Loucy (cell line): ENCODE measurements at regions not wholly inside any gene's neighbourhood (a gene's known extent, or its start where the extent isn't known, plus 50 kb on each side); places are given as distances from the start of the nearest gene placed in this dataset.

ENCODE experiments used
- H2AFZ ChIP-seq: fragments of 200-600 bp; sonication (generic); 2 replicates; pipeline ENCODE4 v1.6.0; 2016; ENCODE audit warnings: antibody characterized with exemption, mild to moderate bottlenecking, low read length, moderate library complexity
- H3F3A ChIP-seq: fragments of 200-600 bp; 2 replicates; pipeline ENCODE4 v1.6.0; 2016; ENCODE audit warnings: antibody characterized with exemption, low read depth, mild to moderate bottlenecking
- H3K27me3 ChIP-seq: fragments of 200-600 bp; sonication (generic); 2 replicates; pipeline ENCODE4 v1.6.1; 2014; ENCODE audit warnings: low read length, mild to moderate bottlenecking; ENCODE audit not compliant: insufficient read depth, poor library complexity, severe bottlenecking
- H3K36me3 ChIP-seq: fragments of 200-600 bp; sonication (generic); 2 replicates; pipeline ENCODE4 v1.6.1; 2016; ENCODE audit warnings: low read length; ENCODE audit not compliant: insufficient read depth
- H3K4me1 ChIP-seq: fragments of 200-600 bp; sonication (generic); 2 replicates; pipeline ENCODE4 v1.5.1; 2014; ENCODE audit warnings: low read length, mild to moderate bottlenecking; ENCODE audit not compliant: insufficient read depth, poor library complexity, severe bottlenecking
- H3K4me2 ChIP-seq: fragments of 200-600 bp; sonication (generic); 2 replicates; pipeline ENCODE4 v1.6.0; 2014; ENCODE audit warnings: antibody characterized with exemption, low read length, low read depth, mild to moderate bottlenecking; ENCODE audit not compliant: poor library complexity, severe bottlenecking
- H3K4me3 ChIP-seq: fragments of 200-600 bp; sonication (generic); 2 replicates; pipeline ENCODE4 v1.5.1; 2014; ENCODE audit warnings: low read length, mild to moderate bottlenecking, mixed read lengths; ENCODE audit not compliant: poor library complexity, severe bottlenecking
- H3K79me2 ChIP-seq: fragments of 200-600 bp; sonication (generic); 2 replicates; pipeline ENCODE4 v1.6.1; 2014; ENCODE audit warnings: low read length; ENCODE audit not compliant: insufficient read depth
- H3K9ac ChIP-seq: fragments of 200-600 bp; sonication (generic); 2 replicates; pipeline ENCODE4 v1.6.0; 2014; ENCODE audit warnings: mild to moderate bottlenecking, low read depth, low read length, moderate library complexity; ENCODE audit not compliant: poor library complexity, severe bottlenecking
- H3K9me2 ChIP-seq: fragments of 200-600 bp; sonication (generic); replicated peaks from 2 replicates; pipeline ENCODE4 v1.6.1; 2016; ENCODE audit warnings: low read depth, low read length, mixed read lengths
- H3K9me3 ChIP-seq: fragments of 200-600 bp; sonication (generic); 2 replicates; pipeline ENCODE4 v1.6.1; 2014; ENCODE audit warnings: mild to moderate bottlenecking, antibody characterized with exemption, low read length, low read depth; ENCODE audit not compliant: insufficient read depth
- H4K20me1 ChIP-seq: fragments of 200-600 bp; sonication (generic); 2 replicates; pipeline ENCODE4 v1.6.0; 2014; ENCODE audit warnings: antibody characterized with exemption, low read length, mild to moderate bottlenecking; ENCODE audit not compliant: insufficient read depth, poor library complexity, severe bottlenecking
- EZH2phosphoT487 ChIP-seq: fragments of 200-600 bp; IDR thresholded peaks from 2 replicates; pipeline ENCODE4 v1.6.1; 2018; ENCODE audit warnings: antibody characterized with exemption, mild to moderate bottlenecking, moderate library complexity, borderline replicate concordance
- TF ChIP-seq, protein P1 (sequence below): fragments of 200-600 bp; sonication (generic); conservative IDR thresholded peaks from 2 replicates; pipeline ENCODE4 v1.5.1; 2014; ENCODE audit warnings: mild to moderate bottlenecking, antibody characterized with exemption, low read length

DNA sequence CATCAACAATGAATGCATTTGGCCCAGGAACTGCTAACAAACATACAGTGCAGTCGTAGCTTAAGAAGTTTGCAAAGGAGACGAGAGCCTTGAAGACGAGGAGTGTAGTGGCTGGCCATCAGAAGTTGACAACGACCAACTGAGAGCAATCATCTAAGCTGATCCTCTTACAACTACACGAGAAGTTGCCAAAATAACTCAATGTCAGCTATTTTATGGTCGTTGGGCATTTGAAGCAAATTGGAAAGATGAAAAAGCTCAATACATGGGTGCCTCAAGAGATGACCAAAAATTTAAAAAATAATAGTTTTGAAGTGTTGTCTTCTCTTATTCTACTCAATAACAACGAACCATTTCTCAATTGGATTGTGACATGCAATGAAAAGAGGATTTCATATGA is 757.7 kb upstream of the CHD1 start:
- H2AFZ ChIP-seq = no peak overlapping the region
- no peak overlapping the region for H3K9ac ChIP-seq
- no peaks in the 10 kb centered on the region for H3K9me2 ChIP-seq
- no peaks in the 10 kb centered on the region for H3F3A ChIP-seq
- H3K4me1 ChIP-seq = no peaks in the 10 kb centered on the region
- H3K9me3 ChIP-seq = no peaks in the 10 kb centered on the region
- H3K79me2 ChIP-seq = no peaks in the 10 kb centered on the region
- no peak overlapping the region for H3K4me3 ChIP-seq
- TF ChIP-seq, protein P1, sequence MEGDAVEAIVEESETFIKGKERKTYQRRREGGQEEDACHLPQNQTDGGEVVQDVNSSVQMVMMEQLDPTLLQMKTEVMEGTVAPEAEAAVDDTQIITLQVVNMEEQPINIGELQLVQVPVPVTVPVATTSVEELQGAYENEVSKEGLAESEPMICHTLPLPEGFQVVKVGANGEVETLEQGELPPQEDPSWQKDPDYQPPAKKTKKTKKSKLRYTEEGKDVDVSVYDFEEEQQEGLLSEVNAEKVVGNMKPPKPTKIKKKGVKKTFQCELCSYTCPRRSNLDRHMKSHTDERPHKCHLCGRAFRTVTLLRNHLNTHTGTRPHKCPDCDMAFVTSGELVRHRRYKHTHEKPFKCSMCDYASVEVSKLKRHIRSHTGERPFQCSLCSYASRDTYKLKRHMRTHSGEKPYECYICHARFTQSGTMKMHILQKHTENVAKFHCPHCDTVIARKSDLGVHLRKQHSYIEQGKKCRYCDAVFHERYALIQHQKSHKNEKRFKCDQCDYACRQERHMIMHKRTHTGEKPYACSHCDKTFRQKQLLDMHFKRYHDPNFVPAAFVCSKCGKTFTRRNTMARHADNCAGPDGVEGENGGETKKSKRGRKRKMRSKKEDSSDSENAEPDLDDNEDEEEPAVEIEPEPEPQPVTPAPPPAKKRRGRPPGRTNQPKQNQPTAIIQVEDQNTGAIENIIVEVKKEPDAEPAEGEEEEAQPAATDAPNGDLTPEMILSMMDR = no peak
- no peak for TF ChIP-seq EZH2phosphoT487
- H3K36me3 ChIP-seq = no peaks in the 10 kb centered on the region
- H4K20me1 ChIP-seq = no peaks in the 10 kb centered on the region
- no peak overlapping the region for H3K4me2 ChIP-seq
- no peaks in the 10 kb centered on the region for H3K27me3 ChIP-seq

DNA sequence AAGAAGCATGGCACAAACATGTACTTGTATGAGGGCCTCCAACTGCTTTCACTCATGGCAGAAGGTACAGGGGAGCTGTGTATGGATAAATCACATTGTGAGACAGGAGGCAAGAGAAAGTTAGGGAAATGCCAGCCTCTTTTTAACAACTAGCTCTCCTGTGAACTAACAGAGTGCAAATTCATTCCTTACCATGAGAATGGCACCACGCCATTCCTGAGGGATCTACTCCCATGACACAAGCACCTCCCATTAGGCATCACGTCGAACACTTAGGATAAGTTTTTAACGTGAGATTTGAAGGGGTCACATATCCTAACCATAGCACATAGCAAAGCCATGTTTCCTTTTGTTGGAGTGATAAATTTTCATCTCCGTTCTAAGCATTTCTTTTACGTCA is 747.2 kb upstream of the CHD1 start:
- no peaks in the 10 kb centered on the region for H3K36me3 ChIP-seq
- H3K9me3 ChIP-seq = no peaks in the 10 kb centered on the region
- TF ChIP-seq, protein P1 = no peak
- no peak for TF ChIP-seq EZH2phosphoT487
- no peaks in the 10 kb centered on the region for H3K4me1 ChIP-seq
- no peaks in the 10 kb centered on the region for H3K79me2 ChIP-seq
- H3K4me2 ChIP-seq = no peak overlapping the region
- no peak overlapping the region for H3K4me3 ChIP-seq
- no peak overlapping the region for H3K9ac ChIP-seq
- H3K9me2 ChIP-seq = no peaks in the 10 kb centered on the region
- no peaks in the 10 kb centered on the region for H4K20me1 ChIP-seq
- no peaks in the 10 kb centered on the region for H3K27me3 ChIP-seq
- H3F3A ChIP-seq = no peaks in the 10 kb centered on the region
- H2AFZ ChIP-seq = no peak overlapping the region

DNA sequence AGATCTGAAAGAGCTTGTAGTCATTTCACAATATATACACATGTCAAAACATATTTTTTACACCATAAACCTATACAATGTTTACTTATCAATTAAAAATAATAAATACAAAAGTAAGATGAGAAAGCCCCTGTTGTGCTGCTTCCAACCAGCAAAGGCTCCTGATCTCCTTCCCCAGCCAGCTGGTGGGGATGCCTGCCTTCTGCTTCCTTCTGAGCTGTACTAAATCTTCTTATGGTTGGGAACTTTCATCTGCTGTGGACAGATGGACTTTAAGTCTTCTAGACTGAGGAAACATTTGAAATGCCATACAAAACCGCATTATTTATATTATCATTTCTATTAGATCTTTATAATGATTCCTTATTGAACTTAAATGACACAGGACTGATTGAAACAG is 745.3 kb upstream of the CHD1 start:
- no peak overlapping the region for H3K9ac ChIP-seq

More for the DNA sequence above, 745.3 kb upstream of the CHD1 start:
- H3K9me2 ChIP-seq = no peaks in the 10 kb centered on the region
- H2AFZ ChIP-seq = no peak overlapping the region
- H3K79me2 ChIP-seq = no peaks in the 10 kb centered on the region
- no peak overlapping the region for H3K4me3 ChIP-seq
- H3K36me3 ChIP-seq = no peaks in the 10 kb centered on the region
- H3K4me1 ChIP-seq = no peaks in the 10 kb centered on the region
- H3K9me3 ChIP-seq = no peaks in the 10 kb centered on the region
- no peaks in the 10 kb centered on the region for H3F3A ChIP-seq
- TF ChIP-seq, protein P1 = no peak
- no peak for TF ChIP-seq EZH2phosphoT487
- no peaks in the 10 kb centered on the region for H3K27me3 ChIP-seq
- H4K20me1 ChIP-seq = no peaks in the 10 kb centered on the region
- no peak overlapping the region for H3K4me2 ChIP-seq
